K562 (cell line): ENCODE measurements at regions not wholly inside any gene's neighbourhood (a gene's known extent, or its start where the extent isn't known, plus 50 kb on each side); places are given as distances from the start of the nearest gene placed in this dataset.

Source experiments
- ATAC-seq: fragments of 200-7000 bp; cut with Tn5 transposase; 3 replicates; pipeline ENCODE4 v1.9.1; 2020; ENCODE audit warnings: moderate library complexity
- BruUV-seq: library from RNA; stranded (reverse); fragments of 400-500 nt; replicated peaks from 2 replicates; lab custom pipeline; 2021; lab: Mats Ljungman, UMichigan
- CTCF ChIA-PET: fragments of 300-600 bp; formaldehyde crosslinking; extraction: SDS; loops from one replicate; lab custom pipeline; 2021; ENCODE audit warnings: low intra/inter-chr PET ratio; lab: Yijun Ruan, JAX
- POLR2A ChIA-PET: fragments of 300-600, 350-650 bp; sonication (Branson Sonifier 250); formaldehyde crosslinking; extraction: SDS; loops from one replicate; lab custom pipeline; 2021; ENCODE audit warnings: antibody characterized with exemption, inconsistent platforms; lab: Yijun Ruan, JAX
- DNase-seq, 4 experiments: peaks; one replicate each; pipeline versions ENCODE4 v3.0.0 to v3.0.0-alpha.2; 2011 to 2018; ENCODE audit warnings: low spot score in 3 of 4, mixed read lengths in 3 of 4; ENCODE audit errors: extremely low read depth in 1 of 4
- FAIRE-seq: peaks from 2 replicates; lab custom pipeline; 2011; peaks lifted over from hg19 to GRCh38; lab: Jason Lieb, UNC
- H2AFZ ChIP-seq: 2 replicates; pipeline ENCODE4 v1.6.0; 2011; ENCODE audit warnings: low read depth, low read length, control low read depth, inconsistent platforms
- H3K27ac ChIP-seq: fragments of 200-600 bp; 3 replicates; pipeline ENCODE4 v1.8.0; 2011; ENCODE audit warnings: low read depth, mild to moderate bottlenecking, control low read depth, inconsistent platforms, low read length, moderate library complexity, mixed read lengths; ENCODE audit errors: extremely low read depth
- H3K27me3 ChIP-seq, 2 experiments: fragments of 300-600 bp in 1 of 2; 2 replicates in 1 of 2; 3 replicates in 1 of 2; pipeline versions ENCODE4 v1.6.0 to v1.8.0; 2011; ENCODE audit warnings: inconsistent platforms in 2 of 2, low read length in 2 of 2, mild to moderate bottlenecking in 1 of 2, mixed read lengths in 1 of 2, moderate library complexity in 1 of 2; ENCODE audit not compliant: control insufficient read depth in 2 of 2, insufficient read depth in 2 of 2
- H3K36me3 ChIP-seq: fragments of 300-600 bp; 3 replicates; pipeline ENCODE4 v1.8.0; 2011; ENCODE audit warnings: mild to moderate bottlenecking, low read length, inconsistent platforms; ENCODE audit not compliant: control insufficient read depth, insufficient read depth
- H3K4me1 ChIP-seq, 2 experiments: fragments of 200-600 bp in 1 of 2; replicated peaks in 1 of 2; 2 replicates in 1 of 2; 3 replicates in 1 of 2; pipeline versions ENCODE4 v1.5.1 to v1.8.0; 2011; ENCODE audit warnings: inconsistent platforms in 2 of 2, low read length in 2 of 2, mild to moderate bottlenecking in 1 of 2, mixed read lengths in 1 of 2, moderate library complexity in 1 of 2; ENCODE audit not compliant: control insufficient read depth in 2 of 2, insufficient read depth in 2 of 2
- H3K4me2 ChIP-seq: 2 replicates; pipeline ENCODE4 v1.6.1; 2011; ENCODE audit warnings: low read length, control low read depth, inconsistent platforms, mixed read lengths; ENCODE audit not compliant: insufficient read depth
- H3K4me3 ChIP-seq: fragments of 200-600 bp; sonication (generic), shearing (Covaris generic); 2 replicates; pipeline ENCODE4 v1.5.1; 2016; ENCODE audit warnings: control low read depth, inconsistent platforms
- H3K79me2 ChIP-seq: fragments of 200-600 bp; 3 replicates; pipeline ENCODE4 v1.8.0; 2011; ENCODE audit warnings: low read length, inconsistent platforms; ENCODE audit not compliant: control insufficient read depth, insufficient read depth
- H3K9ac ChIP-seq, 2 experiments: 2 replicates each; pipeline versions ENCODE4 v1.6.0 to v1.6.1; 2011; ENCODE audit warnings: low read depth in 2 of 2, low read length in 2 of 2, control low read depth in 1 of 2, inconsistent platforms in 1 of 2, mild to moderate bottlenecking in 1 of 2, mixed read lengths in 1 of 2; ENCODE audit not compliant: insufficient read depth in 1 of 2
- H3K9me1 ChIP-seq: one replicate; pipeline ENCODE4 v1.6.0; 2011; ENCODE audit warnings: inconsistent platforms, mild to moderate bottlenecking, low read length, moderate library complexity; ENCODE audit not compliant: control insufficient read depth, insufficient read depth
- H3K9me3 ChIP-seq: replicated peaks from 2 replicates; pipeline ENCODE4 v1.5.1; 2011; ENCODE audit warnings: low read depth, low read length, inconsistent platforms; ENCODE audit not compliant: control insufficient read depth, insufficient read depth
- H4K20me1 ChIP-seq: replicated peaks from 2 replicates; pipeline ENCODE4 v1.6.1; 2011; ENCODE audit warnings: low read length, inconsistent platforms, mixed read lengths; ENCODE audit not compliant: control insufficient read depth, insufficient read depth
- CC2D1A ChIP-seq: fragments of 450-650 bp; IDR thresholded peaks from 2 replicates; pipeline ENCODE4 v1.6.1; 2017; ENCODE audit warnings: mild to moderate bottlenecking
- EP300 ChIP-seq: IDR thresholded peaks from 2 replicates; pipeline ENCODE4 v1.6.1; 2012; ENCODE audit warnings: low read length, improper control_type of control experiment
- GATA2 ChIP-seq: sonication (generic); formaldehyde crosslinking; IDR thresholded peaks from 2 replicates; pipeline ENCODE4 v1.4.0; 2020; ENCODE audit warnings: mild to moderate bottlenecking, missing genetic modification reagents
- HNRNPH1 ChIP-seq: fragments of 200-400 bp; formaldehyde crosslinking; optimal IDR thresholded peaks from 2 replicates; pipeline ENCODE3; 2017; ENCODE audit warnings: low read depth, mild to moderate bottlenecking, low read length, moderate library complexity
- KLF6 ChIP-seq: fragments of 250-450 bp; sonication (Bioruptor Pico); IDR thresholded peaks from 2 replicates; pipeline ENCODE4 v1.4.0; 2020; ENCODE audit warnings: mild to moderate bottlenecking, moderate library complexity, borderline replicate concordance
- MAFF ChIP-seq: IDR thresholded peaks from 2 replicates; pipeline ENCODE4 v1.6.1; 2012; ENCODE audit warnings: low read length, improper control_type of control experiment
- RBM17 ChIP-seq: fragments of 200-400 bp; formaldehyde crosslinking; IDR thresholded peaks from 2 replicates; pipeline ENCODE4 v1.6.1; 2017; ENCODE audit warnings: low read depth, mild to moderate bottlenecking, low read length, borderline replicate concordance
- RHOXF2B ChIP-seq: fragments of 250-450 bp; sonication (Bioruptor Pico); conservative IDR thresholded peaks from 2 replicates; pipeline ENCODE4 v1.5.1; 2021
- ZNF507 ChIP-seq: conservative IDR thresholded peaks from 2 replicates; pipeline ENCODE4 v1.6.1; 2017; ENCODE audit warnings: missing genetic modification characterization, missing compliant biosample characterization
- WGBS: fragments of 100-300 bp; shearing (Covaris generic); methylation state at CpG from one replicate; pipeline ENCODE4 v1.1.6; 2016; ENCODE audit warnings: low coverage, mixed read lengths; ENCODE audit not compliant: insufficient coverage; ENCODE audit errors: missing lambda C conversion rate; 5-methylcytosine and 5-hydroxymethylcytosine counted together
- in situ Hi-C: fragments of 300-500 bp; cut with MboI; formaldehyde crosslinking; loops from 4 replicates; pipeline ENCODE4 v1.15.0; 2018; ENCODE audit warnings: inconsistent platforms, mixed read lengths
- intact Hi-C: fragments of 100-400 bp; cut with micrococcal nuclease; formaldehyde crosslinking; loops from 2 replicates; pipeline ENCODE4 v1.14.2; 2022
- TF ChIP-seq, protein P1 (sequence below): sonication (generic); formaldehyde crosslinking; IDR thresholded peaks from 2 replicates; pipeline ENCODE4 v1.9.0; 2022; ENCODE audit warnings: mild to moderate bottlenecking, missing genetic modification reagents

GRCh38 chr14:85250414-85251189, 279.3 kb upstream of the FLRT2 start:
- ATAC-seq (no peak), DNase-seq (no peak)
- POLR2A ChIA-PET, result no interaction called here
- Histone ChIP-seq H3K27me3 (no peaks in the 10 kb centered on the region), H3K4me3 (no peak overlapping the region), H2AFZ (no peak overlapping the region), H3K9ac (no peak overlapping the region), H3K4me2 (no peak overlapping the region), H3K79me2 (no peaks in the 10 kb centered on the region)
- CTCF ChIA-PET, result no interaction called here
- WGBS, result 0% methylated on average over 6 of the region's 8 CpGs
- in situ Hi-C loops, result no loop called here
- no TSS peak for BruUV-seq
- TF ChIP-seq EP300, result no peak
- TF ChIP-seq GATA2 (CRISPR knock-in tag), result no peak
- TF ChIP-seq KLF6, result no peak
- no peak for TF ChIP-seq ZNF507 (tag)
- TF ChIP-seq MAFF, result no peak
- TF ChIP-seq, protein P1, sequence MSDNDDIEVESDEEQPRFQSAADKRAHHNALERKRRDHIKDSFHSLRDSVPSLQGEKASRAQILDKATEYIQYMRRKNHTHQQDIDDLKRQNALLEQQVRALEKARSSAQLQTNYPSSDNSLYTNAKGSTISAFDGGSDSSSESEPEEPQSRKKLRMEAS, result no peak
- no peak for TF ChIP-seq RBM17
- no peak for TF ChIP-seq CC2D1A
- TF ChIP-seq RHOXF2B, result no peak
- no peak for TF ChIP-seq HNRNPH1
- TF ChIP-seq, all 486 proteins: peak for 0
- no peaks in the 10 kb centered on the region for H3K9me1 ChIP-seq
- intact Hi-C loops, result no loop called here
- H3K36me3 ChIP-seq, result no peaks in the 10 kb centered on the region
- FAIRE-seq, result no peak
- H4K20me1 ChIP-seq, result no peaks in the 10 kb centered on the region
- H3K9me3 ChIP-seq, result no peaks in the 10 kb centered on the region
- H3K4me1 ChIP-seq, result no peaks in the 10 kb centered on the region
- H3K27ac ChIP-seq, result no peak overlapping the region
